ENCODE measurements at regions not wholly inside any gene's neighbourhood (a gene's known extent, or its start where the extent isn't known, plus 50 kb on each side); places are given as distances from the start of the nearest gene placed in this dataset.

DNA sequence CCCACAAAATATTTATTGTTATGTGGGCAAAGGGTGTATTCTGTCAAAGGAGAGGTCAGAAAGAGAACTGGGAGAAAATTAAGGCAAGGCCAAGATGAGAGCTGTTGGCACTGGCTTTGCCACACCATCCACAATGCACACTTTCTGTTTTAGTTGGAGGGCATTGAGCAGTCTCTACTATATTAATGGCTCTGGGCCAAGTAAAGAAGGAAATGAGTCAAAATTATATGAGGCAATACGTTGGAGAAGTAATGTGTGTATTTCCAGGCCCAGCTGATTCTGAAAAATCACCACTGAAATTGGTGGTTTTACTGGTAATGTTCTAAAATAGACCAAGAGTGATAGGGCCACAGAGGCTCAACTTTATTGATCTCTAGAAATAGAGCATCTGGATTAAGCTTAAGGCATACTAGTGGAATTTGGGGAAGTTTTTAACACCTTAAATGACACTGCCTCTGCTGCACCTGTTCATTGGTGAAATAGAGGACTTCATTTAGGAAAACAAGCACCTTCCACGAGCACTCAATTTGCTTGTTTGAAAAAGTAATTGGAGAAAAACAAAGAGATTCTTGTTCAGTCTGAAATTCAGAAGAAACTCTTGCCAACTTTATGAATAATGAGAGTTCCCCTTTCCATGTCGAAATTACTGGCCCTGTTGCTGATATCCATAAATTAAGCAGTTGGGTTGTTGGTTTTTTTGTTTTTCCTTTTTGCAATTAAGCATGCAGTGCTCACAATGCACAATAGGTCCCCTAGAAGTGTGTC is 424.9 kb downstream of the ADGRL2 start:
- no peak for DNase-seq

DNA sequence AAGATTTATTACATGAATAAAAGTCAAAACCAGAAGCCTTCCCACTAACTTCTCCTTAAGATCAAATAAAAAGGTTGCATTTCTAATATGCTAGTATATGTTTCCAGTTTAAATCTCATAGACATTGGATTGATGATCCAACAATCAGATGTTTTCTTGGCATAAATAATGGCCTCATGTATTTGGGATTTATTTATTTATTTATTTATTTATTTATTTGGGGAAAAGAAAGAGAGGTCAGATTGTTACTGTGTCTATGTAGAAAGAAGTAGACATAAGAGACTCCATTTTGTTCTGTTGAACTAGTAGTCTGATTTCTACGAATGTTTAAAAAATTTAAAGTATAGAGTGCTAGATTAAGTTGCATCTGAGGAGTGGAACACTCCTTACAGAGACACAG is 422.4 kb downstream of the ADGRL2 start:
- DNase-seq: no peak

DNA sequence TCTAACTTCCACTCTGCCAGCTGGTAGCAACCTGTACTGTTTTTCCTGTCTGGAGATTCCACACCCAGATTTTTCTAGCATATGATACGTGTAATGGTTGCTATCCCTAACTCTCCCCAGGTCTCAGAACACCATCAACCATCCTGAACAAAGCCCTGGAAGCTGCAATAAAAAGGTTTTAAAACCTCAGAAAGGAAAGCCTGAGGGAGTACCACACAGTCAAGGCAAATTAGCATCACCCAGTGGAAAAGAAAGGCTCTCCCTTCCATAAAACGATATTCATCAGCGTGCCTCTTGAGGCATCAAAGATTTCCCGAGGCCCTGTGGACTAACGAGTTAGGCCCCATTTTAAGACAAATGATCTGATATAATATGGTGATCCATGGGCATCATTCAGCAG is 421.0 kb downstream of the ADGRL2 start:
- no peak for DNase-seq

DNA sequence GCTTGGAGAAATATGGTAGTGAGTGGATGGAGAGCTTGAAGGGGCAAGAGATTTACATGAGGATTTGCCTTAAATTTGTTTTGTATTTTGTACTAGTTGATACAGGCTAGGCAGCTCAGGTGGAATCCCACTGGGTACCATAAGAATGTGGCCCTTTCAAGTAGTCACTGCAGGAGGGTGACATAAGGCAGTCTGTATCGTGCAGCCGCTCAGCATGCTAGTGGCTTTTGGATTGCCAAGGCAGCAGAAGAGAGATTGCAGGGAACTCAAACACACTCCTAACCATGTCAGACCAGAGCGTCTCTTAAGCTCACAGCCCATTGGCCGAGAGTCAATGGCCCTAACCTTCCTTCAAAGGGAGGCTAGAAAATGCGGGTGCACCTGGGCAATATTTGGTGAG is 420.0 kb downstream of the ADGRL2 start:
- DNase-seq: no peak

DNA sequence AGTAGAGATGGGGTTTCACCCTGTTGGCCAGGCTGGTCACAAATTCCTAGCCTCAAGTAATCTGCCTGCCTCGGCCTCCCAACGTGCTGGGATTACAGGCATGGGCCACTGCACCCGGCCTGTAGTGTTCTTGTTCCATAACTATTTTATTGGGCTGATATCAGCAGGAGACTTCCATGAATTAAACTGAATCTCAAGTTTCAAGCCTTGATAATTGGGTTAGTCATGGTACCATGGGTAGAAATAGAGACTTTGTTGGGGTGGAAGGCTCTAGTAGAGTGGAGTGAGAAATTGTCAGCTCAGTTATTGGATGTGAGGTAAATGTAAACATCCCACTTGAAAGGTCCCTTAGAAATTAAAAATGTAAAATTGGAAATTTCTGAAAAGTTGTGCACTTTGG is 419.1 kb downstream of the ADGRL2 start:
- DNase-seq: no peak

DNA sequence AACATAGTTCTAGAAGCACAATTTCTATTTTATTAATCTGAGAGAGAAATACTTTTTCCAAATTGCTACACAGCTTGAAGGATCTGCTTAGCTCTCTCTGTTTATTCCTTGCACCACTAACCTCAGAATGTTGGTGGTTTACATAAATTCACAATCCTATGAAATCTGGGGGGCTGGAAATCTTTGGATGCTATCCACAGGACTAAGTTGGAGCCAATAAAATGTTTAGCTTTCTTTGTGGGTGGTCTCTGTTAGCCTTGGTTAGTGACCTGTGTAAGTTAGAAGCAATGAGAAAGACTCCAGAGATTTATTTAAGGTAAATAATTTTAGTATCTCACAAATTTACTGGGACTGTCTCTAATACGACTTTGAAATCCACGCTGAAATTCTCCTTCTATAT is 418.1 kb downstream of the ADGRL2 start:
- DNase-seq: no peak

DNA sequence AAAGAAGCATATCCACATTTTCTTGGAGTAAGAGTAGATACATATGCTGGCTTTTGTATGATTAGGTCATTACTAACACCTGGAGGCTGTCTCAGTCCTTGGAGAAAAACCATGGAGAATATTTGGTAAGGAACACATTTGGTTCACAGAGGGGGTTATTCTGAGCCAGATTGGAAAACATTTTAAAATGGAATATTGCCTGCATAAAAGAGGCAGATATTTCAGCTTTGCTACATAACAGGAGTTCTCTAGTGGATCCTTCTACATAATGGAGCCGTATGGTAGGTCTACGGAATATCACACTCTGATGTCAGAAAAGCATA is 415.1 kb downstream of the ADGRL2 start:
- no peak for DNase-seq

DNA sequence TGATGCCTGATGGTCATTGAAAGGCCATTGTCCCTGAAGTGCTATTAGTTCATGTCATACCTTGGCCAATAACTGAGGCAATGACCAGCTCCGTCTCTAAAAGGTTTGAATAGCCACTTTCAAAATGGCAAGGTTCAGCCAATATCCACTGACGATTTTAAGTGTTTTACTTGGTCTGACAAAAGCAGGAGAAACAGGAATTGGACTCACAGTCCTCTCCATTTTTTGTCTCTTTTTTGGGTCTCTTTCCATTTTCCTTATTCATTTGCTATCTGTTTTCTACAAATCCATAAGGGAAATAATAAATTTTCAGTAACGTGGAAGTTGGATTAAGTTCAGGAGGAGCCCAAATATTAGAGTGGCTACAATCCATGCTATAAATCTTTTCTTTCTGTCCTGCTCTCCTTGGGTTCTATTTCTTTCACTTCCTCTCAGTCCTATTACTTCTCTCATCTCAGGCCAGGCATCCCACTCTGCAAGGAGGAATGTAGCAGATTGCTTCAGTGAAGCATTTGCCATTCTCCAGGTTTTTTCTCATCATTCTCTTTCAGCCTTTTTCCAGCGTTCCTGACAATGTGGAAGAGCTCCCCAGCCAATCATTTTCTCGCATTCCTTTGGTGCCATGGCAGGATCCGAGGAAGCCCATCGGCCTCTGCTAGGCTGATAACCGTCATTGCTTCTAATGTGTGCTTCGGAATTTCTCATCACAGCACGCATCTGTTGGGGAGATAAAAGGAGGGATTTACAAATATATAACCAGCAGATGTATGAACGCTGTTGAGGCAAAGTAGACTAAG is 414.5 kb downstream of the ADGRL2 start:
- DNase-seq: peak; percentile 28

DNA sequence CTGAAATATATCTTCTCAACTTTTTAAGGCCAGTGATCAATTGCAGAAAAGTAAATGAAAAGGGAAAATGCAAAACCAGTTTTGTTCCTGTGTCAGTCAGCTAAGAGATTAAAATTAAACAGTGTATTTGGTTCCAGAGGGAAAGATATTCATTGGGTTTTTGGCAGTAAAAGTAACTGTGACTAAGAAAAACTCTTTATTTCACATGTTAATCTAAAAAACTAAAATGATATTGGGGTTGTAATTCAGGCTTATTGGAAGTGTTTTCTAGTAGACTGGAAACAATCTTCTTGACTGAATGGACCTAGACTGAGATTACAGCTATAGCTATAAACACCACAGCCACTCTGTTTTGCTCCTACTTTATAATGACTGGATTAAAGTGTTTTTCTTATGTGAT is 413.9 kb downstream of the ADGRL2 start:
- no peak for DNase-seq

DNA sequence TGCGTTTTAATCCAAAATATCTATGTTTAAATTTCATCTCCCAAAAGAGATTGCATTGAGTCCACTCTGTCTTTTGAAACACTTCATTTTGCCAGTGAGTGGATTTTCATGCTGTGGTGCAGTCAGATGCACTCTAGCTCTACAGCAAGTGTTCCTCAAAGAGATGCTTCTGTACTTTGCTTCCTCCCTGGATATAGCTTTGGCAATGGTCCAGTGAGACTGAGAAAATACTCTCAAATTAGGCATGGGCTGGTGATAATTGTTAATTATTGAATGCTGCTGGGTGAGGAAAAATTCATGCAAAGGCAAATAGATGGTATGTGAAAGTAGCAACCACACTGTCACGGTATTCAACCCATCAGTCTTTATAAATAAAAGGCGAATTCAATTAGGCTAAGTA is 396.9 kb downstream of the ADGRL2 start:
- DNase-seq: no peak

DNA sequence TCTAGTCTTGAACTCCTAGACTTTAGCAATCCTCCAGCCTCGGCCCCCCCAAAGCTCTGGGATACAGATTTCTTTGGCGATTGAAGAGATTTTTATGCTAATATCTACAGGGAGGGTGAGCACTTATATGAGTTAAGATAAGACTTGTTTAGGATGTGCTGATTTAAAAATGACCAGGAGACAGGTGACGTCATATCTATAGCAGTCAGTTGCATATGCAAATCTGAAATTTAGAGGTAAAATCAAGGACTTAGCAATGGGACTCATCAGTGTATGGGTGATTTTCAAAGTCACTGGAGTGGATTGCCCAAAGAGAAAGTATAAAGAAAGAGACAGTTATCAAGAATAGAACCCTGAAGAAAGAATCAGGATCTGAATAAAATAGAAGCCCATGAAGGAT is 394.5 kb downstream of the ADGRL2 start:
- DNase-seq: no peak

DNA sequence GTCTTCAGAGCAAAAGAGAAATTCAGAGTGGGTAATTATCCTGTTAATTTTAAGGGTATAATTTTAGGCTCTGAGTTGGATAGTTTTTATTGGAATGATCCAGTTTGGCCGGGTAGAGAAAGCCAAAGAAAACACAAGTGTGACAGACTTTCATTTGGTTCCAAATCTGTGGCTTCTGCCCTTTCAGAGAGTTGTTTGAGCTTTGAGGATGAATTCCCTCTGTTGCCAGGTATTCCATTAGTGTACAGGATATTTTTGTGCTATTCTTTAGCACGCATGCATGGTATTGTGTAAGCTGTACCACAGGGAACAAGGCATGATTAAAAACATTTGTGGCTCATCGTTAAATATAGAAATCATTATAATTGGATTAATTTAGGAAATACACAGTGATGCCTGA is 384.4 kb downstream of the ADGRL2 start:
- DNase-seq: no peak

DNA sequence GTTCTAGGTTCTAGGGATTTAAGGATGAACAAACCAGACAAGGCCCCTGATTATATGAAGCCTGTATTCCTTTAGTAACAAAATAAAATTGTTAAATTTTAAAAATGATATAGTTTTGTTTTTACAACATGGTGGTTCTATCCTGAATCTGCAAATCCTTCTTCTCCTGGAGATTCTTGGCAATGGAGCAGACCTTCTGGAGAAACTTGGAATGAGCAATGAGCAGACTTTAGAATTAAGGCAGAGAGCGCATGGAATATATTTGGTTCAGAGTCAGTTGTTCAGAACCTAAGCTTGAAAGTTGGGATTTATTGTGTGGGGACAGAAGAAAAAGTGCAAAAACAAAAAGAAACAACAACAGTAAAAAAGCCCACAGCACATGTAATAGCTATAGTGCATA is 381.1 kb downstream of the ADGRL2 start:
- DNase-seq: no peak

DNA sequence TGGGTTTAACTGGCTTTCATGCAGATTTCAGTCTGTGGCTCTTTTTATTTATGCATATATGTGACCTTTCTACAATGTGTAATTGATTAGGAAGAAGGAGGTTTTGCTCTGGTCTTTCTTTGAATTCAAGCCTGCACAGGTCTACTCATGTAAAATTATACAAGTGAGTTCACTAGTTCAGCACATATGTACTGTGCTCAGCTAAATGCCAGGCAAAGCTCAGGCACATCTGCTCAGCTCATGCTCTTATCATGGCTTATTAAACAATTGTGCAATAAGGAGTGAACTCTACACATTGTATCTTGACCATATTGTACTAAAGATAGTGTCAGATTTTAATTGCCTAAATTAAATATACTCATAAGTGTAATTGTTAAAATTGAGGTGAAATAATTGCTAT is 378.4 kb downstream of the ADGRL2 start:
- DNase-seq: no peak

DNA sequence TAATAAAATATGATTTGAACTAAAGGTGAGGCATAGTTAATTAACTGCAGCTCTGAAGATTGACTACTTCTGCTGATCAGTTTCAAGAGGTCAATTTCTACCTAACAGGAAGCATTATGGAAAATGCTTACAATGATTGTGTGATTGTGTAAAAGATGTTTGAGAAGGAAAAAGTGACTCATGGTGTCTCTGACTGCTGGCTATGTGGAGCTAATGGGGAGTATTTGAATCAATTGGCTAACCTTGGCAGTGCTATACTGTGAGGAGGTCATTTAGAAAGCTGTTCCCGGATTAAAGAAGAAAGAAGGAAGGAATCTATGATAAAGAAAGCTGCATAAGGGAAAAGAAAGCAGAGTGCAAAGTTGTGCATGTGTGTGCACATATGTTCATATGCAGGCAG is 376.5 kb downstream of the ADGRL2 start:
- DNase-seq: no peak

DNA sequence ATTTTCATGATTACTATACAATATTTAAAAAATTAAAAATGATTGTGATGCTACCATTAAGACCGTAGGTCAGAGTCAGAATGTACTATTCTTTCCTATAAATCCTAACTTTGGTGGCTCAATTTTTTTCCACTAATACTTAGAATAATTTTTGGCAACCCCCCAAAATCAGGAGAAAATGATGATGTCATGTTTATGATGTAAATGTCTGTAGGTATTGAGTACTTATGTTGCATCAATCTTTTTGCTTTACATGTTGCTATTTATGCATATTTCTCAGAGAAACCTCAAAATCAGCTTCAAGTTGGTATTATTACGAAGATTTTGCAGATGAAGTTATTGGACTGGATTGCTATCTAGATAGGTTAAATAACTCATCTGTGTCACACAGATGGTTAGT is 371.2 kb downstream of the ADGRL2 start:
- no peak for DNase-seq

DNA sequence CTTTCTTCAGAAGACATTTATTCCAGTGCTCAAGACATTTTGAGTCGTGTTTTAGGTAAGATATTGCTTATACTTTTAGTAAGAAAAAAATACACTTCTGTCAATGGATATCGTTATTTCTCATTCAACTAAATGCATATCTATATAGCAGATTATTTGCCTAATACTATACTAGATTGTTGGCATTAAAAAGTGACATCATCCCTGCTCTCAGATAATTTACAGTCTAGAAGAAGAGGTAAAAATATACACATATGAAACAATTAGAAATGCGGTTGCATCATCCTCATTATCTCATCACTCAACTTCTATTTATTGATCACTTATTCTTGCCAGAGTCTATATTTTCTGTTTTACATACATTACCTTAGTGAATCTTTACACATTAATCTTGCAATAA is 367.7 kb downstream of the ADGRL2 start:
- DNase-seq: no peak

DNA sequence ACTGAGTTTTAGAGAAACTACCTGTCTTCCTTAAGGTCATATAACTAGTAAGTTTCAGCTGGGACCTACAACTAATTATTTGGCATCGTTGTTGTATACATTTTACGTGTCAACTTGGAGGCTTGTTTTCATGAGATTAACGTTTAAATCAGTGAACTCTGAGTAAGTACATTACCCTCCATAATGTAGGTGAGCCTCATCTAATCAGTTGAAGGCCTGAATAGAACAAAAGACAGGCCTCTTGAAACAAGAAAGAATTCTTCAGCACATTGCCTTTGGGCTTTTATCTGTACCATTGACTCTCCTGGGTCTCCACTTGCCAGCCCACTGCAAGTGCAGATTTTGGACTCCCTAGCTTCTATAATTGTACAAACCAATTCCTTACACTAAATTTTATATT is 364.6 kb downstream of the ADGRL2 start:
- no peak for DNase-seq

DNA sequence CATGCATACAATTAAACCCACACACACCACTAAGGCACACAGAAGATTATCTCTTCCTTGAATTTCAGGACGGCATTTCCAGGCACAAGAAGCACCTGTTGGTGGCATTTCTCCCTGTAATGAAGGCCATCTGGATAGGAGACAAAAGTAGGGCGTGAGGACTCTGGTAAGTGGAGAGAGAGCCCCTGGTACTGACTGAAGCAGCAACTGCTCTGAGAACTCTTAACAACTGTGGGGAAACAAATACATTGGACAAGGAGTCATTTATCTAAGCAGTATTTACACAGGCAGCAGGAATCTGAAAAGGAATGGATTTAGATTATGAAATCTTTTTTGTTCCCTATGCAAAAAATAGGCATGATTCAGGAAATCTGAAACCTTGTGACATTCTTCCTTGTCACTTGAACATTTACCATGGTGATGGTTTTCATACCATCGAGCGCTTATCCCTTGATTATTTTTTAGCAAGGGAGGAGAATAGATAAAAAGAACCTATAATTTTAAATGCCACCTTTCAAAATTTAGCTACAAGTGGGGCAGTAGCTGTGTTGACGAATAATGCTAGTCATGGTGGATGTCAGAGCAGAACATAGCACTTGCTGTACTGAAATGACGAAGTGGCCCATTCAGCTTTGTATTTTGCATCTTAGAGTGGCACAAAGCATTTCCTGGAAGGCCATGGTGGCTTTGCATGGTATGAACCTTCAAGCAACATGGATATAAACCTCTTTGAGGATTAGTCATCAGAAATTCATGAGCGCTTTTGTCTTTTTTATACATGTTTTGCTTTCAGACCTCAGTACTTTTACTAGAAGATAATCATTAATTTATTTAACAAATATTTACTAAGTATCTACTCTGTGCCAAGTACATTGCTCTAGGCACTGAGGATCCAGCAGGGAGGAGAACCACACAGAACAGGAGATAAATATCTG is 362.0 kb downstream of the ADGRL2 start:
- peak; percentile 44 for DNase-seq

DNA sequence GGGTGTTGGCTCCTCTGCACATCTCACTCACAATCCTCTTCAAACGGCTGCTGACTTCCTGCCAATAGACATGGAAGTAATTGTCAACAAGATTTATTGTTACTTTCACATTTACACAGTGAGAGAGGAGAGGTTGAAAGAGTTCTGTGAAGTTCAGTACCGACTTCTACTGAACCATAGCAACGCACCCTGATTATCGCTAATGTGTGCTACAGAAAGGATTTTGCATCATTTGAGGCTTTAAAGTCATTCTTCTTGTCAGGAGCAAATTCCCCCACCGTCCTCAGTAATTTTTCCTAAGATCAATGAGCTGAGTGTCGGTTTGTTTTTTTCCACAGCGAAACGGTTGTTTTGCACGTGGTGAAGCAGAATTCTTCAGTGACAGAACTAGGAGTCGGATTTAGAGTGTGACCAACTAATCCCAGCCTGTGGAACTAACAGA is 361.0 kb downstream of the ADGRL2 start:
- DNase-seq: no peak

DNA sequence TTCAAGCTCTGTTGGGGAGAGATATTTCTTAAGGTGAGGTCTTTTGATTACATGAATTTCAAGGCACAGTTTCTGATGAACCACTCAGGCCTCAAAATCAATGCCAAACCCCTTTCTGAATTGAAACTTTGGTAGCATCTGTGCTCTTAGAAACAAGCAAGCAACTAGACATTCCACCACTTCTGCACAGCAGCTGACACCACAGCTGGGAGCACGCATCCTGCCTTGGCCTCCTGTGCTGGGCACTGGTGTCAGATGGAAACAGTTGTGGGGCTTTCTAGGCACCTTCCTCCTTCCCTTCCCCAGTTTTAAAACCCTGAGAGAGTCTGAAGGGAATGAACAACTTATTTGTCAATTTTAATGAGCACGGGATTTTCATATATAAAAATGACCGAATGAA is 360.2 kb downstream of the ADGRL2 start:
- DNase-seq: peak; percentile 57

DNA sequence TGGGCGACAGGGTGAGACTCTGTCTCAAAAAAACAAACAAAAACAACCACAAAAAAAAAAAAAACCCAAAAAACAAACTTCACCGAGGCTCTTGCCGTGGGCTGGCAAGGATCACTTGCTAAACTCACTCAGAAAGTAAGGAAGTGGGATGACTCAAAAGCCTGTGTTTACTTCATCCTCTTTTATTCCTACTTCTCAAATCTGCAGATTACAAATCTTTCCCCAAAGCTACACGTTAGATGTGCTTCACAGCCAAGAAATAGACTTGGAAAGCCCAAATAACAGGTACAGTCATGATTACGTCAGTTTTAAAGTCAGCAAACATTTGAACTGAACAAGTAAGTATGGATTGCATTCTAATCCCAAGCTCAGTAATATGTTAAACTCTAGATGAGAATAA is 359.3 kb downstream of the ADGRL2 start:
- DNase-seq: no peak

DNA sequence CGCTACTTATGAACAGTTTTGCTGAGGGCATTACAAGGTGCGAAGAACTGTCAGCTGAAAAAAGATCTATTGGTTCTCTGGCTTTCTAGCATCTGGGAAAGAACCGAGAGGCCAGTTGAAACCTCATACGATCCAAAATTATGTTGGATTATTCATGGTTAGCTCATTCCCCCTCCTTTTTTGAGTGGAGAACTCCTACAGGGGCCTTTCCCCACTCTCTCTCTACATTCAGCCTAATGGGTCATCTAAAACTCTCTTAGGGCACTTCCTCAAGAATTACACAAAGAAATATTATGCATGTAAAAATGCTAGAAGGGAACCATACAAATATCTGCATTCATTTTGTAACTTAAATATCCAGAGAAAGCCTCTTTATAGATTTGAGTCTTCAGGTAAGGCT is 358.2 kb downstream of the ADGRL2 start:
- no peak for DNase-seq

Measured in femur (tissue), 1 donor.